NB4 (cell line): ENCODE measurements at regions not wholly inside any gene's neighbourhood (a gene's known extent, or its start where the extent isn't known, plus 50 kb on each side); places are given as distances from the start of the nearest gene placed in this dataset.

Experiments used
- DNase-seq: peaks from one replicate; pipeline ENCODE4 v3.0.0; 2010; ENCODE audit warnings: low read depth
- H3K4me3 ChIP-seq: one replicate; pipeline ENCODE4 v1.5.1; 2011; ENCODE audit warnings: mild to moderate bottlenecking, low read depth, low read length, moderate library complexity
- CTCF ChIP-seq: IDR thresholded peaks from one replicate; pipeline ENCODE4 v1.5.1; 2012; ENCODE audit warnings: low read depth, low read length
- MAX ChIP-seq: IDR thresholded peaks from 2 replicates; pipeline ENCODE4 v1.6.1; 2011; ENCODE audit warnings: low read depth, low read length
- MYC ChIP-seq: IDR thresholded peaks from 2 replicates; pipeline ENCODE4 v1.6.1; 2011; ENCODE audit warnings: low read depth, low read length
- POLR2A ChIP-seq: IDR thresholded peaks from 2 replicates; pipeline ENCODE4 v1.6.1; 2011; ENCODE audit warnings: mild to moderate bottlenecking; ENCODE audit not compliant: insufficient read length; ENCODE audit errors: extremely low read depth

- no peak for TF ChIP-seq MYC
- no peak for TF ChIP-seq MAX
- no peak for TF ChIP-seq POLR2A
- TF ChIP-seq CTCF = no peak
- no peak overlapping the region for H3K4me3 ChIP-seq
- DNase-seq = no peak
These were observed 127.7 kb upstream of the GRIK3 start for GRCh38 chr1:37162059-37162458.

DNA sequence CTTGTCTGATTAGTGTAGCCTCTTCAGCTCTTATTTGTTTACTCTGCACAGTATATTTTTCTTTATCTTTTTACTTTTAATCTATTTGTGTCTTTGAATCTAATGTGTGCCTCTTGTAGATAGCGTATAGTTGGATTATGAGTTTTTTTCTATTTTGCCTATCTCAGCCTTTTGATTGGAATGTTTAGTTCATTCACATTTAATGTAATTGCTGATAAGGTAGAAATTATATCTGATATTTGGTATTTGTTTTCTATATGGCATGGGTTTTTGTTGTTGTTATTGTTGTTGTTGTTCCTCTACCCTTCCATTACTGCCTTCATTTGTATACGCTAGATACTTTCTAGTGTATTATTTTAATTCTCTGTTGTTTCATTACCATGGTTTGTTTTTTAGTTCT is 131.7 kb upstream of the GRIK3 start:
- DNase-seq = no peak
- TF ChIP-seq POLR2A = no peak
- no peak for TF ChIP-seq CTCF
- no peak for TF ChIP-seq MAX
- TF ChIP-seq MYC = no peak
- no peak overlapping the region for H3K4me3 ChIP-seq

DNA sequence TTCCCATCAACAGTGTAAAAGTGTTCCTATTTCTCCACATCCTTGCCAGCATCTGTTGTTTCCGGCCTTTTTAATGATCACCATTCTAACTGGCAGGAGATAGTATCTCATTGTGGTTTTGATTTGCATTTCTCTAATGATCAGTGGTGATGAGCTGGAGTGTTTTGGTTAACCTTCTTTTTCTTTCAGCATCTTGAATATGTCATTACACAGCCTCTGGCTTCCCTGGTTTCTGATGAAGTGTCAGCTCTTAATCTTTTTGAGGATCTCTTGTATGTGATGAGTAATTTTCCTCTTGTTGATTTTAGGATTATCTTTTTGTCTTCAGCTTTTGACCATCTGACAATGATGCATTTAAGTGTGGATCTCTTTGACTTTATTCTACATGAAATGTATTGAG is 133.2 kb upstream of the GRIK3 start:
- H3K4me3 ChIP-seq = no peak overlapping the region
- no peak for TF ChIP-seq POLR2A
- no peak for TF ChIP-seq CTCF
- no peak for TF ChIP-seq MAX
- TF ChIP-seq MYC = no peak
- no peak for DNase-seq

DNA sequence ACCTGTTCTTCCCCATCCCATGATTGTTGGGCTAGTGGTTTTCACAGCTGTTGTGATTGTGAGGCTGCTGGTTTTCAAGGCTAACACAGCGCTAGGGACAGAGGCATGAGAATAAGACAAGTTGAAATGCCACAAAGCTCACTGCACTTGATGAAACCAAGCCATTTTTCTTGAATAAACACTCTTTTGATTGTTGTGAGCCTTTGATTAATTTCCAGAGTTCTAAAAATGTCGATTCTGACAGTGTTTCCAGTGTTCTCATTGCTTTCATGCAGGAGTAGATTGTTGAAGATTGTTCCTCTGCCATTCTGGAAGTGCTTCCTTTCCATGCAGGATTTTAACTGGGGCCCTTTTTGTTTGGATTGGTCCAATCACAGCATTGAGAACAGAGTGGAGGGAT is 134.9 kb upstream of the GRIK3 start:
- no peak for TF ChIP-seq POLR2A
- TF ChIP-seq MYC = no peak
- TF ChIP-seq CTCF = no peak
- no peak for TF ChIP-seq MAX
- DNase-seq = no peak
- H3K4me3 ChIP-seq = no peak overlapping the region

DNA sequence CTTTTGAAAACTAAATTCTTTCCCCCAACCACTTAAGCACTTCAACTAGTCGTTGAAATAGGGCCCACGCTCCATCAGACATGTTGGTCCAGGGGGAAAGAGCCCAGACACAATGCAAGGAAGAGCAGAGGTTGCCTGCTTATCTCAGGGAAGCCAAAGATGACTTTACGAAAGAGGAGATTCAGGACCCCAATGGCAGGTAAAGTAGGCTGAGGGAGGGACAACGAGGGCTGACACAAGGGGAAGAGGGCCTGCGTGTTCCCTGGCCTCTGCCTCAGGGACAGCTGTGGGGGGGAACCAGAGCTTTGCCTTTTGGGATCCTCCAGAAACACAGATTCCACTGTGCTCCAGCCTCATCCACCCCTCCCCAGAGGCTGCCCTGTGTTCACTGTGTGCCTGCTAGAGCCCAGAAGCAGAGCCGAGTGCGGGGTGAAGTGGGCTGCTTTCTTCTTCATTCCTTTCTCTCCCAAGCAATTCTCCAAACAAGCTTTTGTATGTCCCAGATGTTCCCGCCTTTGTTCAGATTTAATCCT is 135.5 kb upstream of the GRIK3 start:
- TF ChIP-seq CTCF = no peak
- TF ChIP-seq MYC = no peak
- TF ChIP-seq POLR2A = no peak
- no peak for TF ChIP-seq MAX
- DNase-seq = no peak
- no peak overlapping the region for H3K4me3 ChIP-seq

GRCh38 chr1:37171691-37172090 is 137.4 kb upstream of the GRIK3 start:
- TF ChIP-seq MAX (no peak), MYC (no peak), POLR2A (no peak), CTCF (no peak)
- no peak overlapping the region for H3K4me3 ChIP-seq
- DNase-seq = no peak
